Activated naive CD4-positive, alpha-beta T cell treated with anti-CD3 and anti-CD28 coated beads for 36 hours (primary cell): ENCODE measurements at regions not wholly inside any gene's neighbourhood (a gene's known extent, or its start where the extent isn't known, plus 50 kb on each side); places are given as distances from the start of the nearest gene placed in this dataset.
"Not testable (repeated sequence)": the region's sequence is repeated elsewhere in the genome, so short reads cannot be mapped to it uniquely, and the experiment has no call there.

Experiments
- CTCF ChIA-PET: fragments of 350-600 bp; sonication (Branson Sonifier 250); formaldehyde crosslinking; loops from one replicate; lab custom pipeline; 2021; ENCODE audit warnings: antibody characterized with exemption; lab: Charles Lee
- DNase-seq: peaks from one replicate; pipeline ENCODE4 v3.0.0-alpha.2; 2020
- H3K27ac Mint-ChIP-seq: one replicate; pipeline ENCODE4 v1.8.0; 2021; ENCODE audit warnings: mild to moderate bottlenecking, mixed read lengths
- H3K27me3 Mint-ChIP-seq: one replicate; pipeline ENCODE4 v1.8.0; 2021; ENCODE audit warnings: low read depth, mixed read lengths
- H3K36me3 Mint-ChIP-seq: one replicate; pipeline ENCODE4 v1.8.0; 2021; ENCODE audit warnings: low read depth, mixed read lengths
- H3K4me1 Mint-ChIP-seq: one replicate; pipeline ENCODE4 v1.8.0; 2021; ENCODE audit warnings: low read depth, mixed read lengths
- H3K4me3 Mint-ChIP-seq: one replicate; pipeline ENCODE4 v1.8.0; 2021; ENCODE audit warnings: mild to moderate bottlenecking, moderate library complexity, mixed read lengths
- H3K9me3 Mint-ChIP-seq: one replicate; pipeline ENCODE4 v1.8.0; 2021; ENCODE audit warnings: mixed read lengths
- intact Hi-C: fragments of 100-400 bp; cut with micrococcal nuclease; formaldehyde crosslinking; loops from one replicate; pipeline ENCODE4 v1.15.1; 2023

DNA sequence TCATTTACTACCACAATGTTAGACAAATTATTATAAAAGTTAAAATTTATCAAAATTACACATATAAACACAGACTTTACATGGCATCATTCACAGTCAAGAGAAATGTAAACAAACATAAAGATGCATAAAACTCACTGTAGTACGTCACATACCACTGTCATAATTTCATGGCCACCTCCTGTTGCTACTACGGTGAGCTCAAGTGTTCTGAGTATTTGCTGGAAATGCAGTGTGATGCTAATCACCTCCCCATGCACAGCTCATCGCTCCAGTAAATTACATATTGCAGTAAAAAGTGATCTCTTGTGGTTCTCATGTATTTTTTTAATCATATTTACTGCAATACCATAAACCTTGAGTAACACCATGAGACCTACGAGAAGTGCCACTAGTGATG, 247.7 kb upstream of the SFSWAP start:
- CTCF ChIA-PET: no interaction called here
- Mint-ChIP-seq H3K4me3 (no peak overlapping the region), H3K4me1 (no peaks in the 10 kb centered on the region), H3K36me3 (peaks cover 1% of the 10 kb centered on the region), H3K9me3 (no peaks in the 10 kb centered on the region), H3K27ac (no peak overlapping the region), H3K27me3 (peaks cover 4% of the 10 kb centered on the region)
- DNase-seq: no peak
- intact Hi-C loops: no loop called here

GRCh38 chr12:131464081-131464480, 246.8 kb upstream of the SFSWAP start:
- DNase-seq: no peak
- intact Hi-C loops: no loop called here
- CTCF ChIA-PET: no interaction called here
- Mint-ChIP-seq H3K36me3 (peaks cover 1% of the 10 kb centered on the region), H3K27ac (no peak overlapping the region), H3K4me3 (no peak overlapping the region), H3K27me3 (peaks cover 4% of the 10 kb centered on the region), H3K9me3 (no peaks in the 10 kb centered on the region), H3K4me1 (no peaks in the 10 kb centered on the region)

GRCh38 chr12:131466306-131466705, 244.6 kb upstream of the SFSWAP start:
- no peaks in the 10 kb centered on the region for H3K27me3 Mint-ChIP-seq
- no peak for DNase-seq
- no peak overlapping the region for H3K4me3 Mint-ChIP-seq
- no peak overlapping the region for H3K27ac Mint-ChIP-seq
- H3K4me1 Mint-ChIP-seq: no peaks in the 10 kb centered on the region
- intact Hi-C loops: no loop called here
- CTCF ChIA-PET: interaction anchor here (0.6 kb wide), 1 partner anchor 10 kb away, joined by 3 read pairs; no protein-coding TSS in a partner anchor
- H3K9me3 Mint-ChIP-seq: no peaks in the 10 kb centered on the region
- peaks cover 1% of the 10 kb centered on the region for H3K36me3 Mint-ChIP-seq

DNA sequence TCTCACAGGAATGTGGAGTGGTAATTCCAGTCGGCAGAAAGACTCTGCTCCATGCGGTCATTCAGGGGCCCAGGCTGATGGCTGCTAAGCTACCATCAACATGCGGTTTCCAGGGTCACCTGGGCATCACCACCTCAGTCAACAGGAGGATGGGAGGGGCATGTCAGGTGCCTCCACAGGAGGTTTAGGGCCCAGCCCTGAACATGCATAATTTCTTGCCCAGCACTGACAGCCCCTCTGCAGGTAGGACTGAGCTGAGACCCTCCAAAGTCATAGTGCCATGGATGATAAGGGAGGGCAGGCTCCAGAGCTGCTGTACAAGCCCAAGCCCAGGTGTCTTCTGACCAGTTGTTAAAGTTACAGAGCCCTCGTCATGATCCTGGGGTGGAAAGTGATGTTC, 244.0 kb upstream of the SFSWAP start:
- H3K36me3 Mint-ChIP-seq: peaks cover 1% of the 10 kb centered on the region

DNA sequence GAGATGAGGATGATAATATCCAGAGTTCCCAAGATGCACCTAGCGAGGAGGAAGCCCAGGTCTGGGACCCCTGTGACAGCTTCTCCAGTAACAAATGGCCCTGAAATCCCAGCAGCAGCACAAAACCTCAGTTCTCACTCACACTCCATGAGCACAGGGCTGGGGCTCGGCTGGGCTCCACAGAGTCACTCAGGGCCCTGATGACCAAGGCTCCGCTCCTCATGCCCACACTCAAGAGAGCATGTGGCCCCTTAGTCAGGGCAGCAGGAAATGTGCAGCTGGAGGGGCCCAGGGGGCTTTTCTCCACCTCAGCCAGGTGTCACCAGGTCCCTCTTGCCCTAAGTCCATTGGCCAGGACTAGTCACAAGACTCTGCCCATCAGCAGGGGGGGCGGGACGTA, 242.7 kb upstream of the SFSWAP start:
- DNase-seq: no peak
- intact Hi-C loops: no loop called here
- H3K36me3 Mint-ChIP-seq: peaks cover 1% of the 10 kb centered on the region
- no peaks in the 10 kb centered on the region for H3K27me3 Mint-ChIP-seq
- H3K4me1 Mint-ChIP-seq: no peaks in the 10 kb centered on the region
- CTCF ChIA-PET: no interaction called here
- no peak overlapping the region for H3K27ac Mint-ChIP-seq
- H3K4me3 Mint-ChIP-seq: no peak overlapping the region
- no peaks in the 10 kb centered on the region for H3K9me3 Mint-ChIP-seq

More for the DNA sequence above, 244.0 kb upstream of the SFSWAP start:
- H3K27me3 Mint-ChIP-seq: no peaks in the 10 kb centered on the region
- intact Hi-C loops: no loop called here
- no peak for DNase-seq
- no peaks in the 10 kb centered on the region for H3K4me1 Mint-ChIP-seq
- CTCF ChIA-PET: no interaction called here
- H3K9me3 Mint-ChIP-seq: no peaks in the 10 kb centered on the region
- H3K27ac Mint-ChIP-seq: no peak overlapping the region
- no peak overlapping the region for H3K4me3 Mint-ChIP-seq

GRCh38 chr12:131469945-131470344, 240.9 kb upstream of the SFSWAP start:
- DNase-seq, H3K27ac Mint-ChIP-seq, H3K9me3 Mint-ChIP-seq, H3K27me3 Mint-ChIP-seq, H3K36me3 Mint-ChIP-seq, CTCF ChIA-PET, H3K4me1 Mint-ChIP-seq, intact Hi-C loops, H3K4me3 Mint-ChIP-seq: not testable (repeated sequence)

GRCh38 chr12:131471271-131471905, 239.5 kb upstream of the SFSWAP start:
- H3K36me3 Mint-ChIP-seq: peaks cover 1% of the 10 kb centered on the region
- CTCF ChIA-PET: no interaction called here
- no peak overlapping the region for H3K27ac Mint-ChIP-seq
- DNase-seq: no peak
- no peak overlapping the region for H3K4me3 Mint-ChIP-seq
- no peaks in the 10 kb centered on the region for H3K9me3 Mint-ChIP-seq
- H3K4me1 Mint-ChIP-seq: peaks cover 3% of the 10 kb centered on the region
- intact Hi-C loops: no loop called here
- no peaks in the 10 kb centered on the region for H3K27me3 Mint-ChIP-seq

DNA sequence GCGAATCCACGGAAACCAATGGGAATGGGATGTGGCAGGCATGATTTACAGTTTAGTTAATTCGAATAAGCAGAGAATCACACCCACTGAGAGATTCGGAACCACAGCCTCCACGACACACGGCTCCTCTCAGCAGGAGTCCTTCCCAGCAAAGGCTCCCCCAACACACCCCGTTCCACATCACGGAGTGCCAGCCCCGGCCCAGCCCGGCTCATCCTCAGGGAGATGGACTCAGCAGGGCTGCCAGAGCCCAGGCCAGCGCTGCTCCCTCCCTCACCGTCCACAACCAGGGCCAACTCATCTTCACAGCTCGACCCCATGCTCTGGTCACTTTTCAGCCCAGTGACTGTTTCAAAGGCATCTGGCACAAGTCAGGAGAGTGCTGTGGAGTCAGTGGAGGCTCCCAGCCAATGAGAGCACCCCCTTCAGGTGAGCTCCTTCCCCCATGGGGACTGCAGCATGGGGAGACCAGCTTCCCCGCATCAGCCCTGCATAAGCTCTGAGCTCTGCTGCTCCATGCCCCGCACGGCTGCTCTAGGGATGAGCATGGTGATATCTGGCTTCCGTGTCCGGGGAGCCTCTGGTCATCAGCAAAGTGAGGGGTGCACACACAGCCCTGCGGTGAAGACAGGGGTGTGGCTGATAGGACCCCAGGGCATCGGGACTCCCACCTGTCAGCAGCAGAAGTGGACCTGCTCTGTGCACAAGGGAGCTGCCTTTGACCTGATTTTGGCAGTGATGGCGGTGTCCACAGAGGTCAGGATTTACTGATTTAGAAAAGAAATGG, 238.8 kb upstream of the SFSWAP start:
- no peak overlapping the region for H3K4me3 Mint-ChIP-seq
- CTCF ChIA-PET: no interaction called here
- no peaks in the 10 kb centered on the region for H3K9me3 Mint-ChIP-seq
- no peak for DNase-seq
- peaks cover 3% of the 10 kb centered on the region for H3K4me1 Mint-ChIP-seq
- no peak overlapping the region for H3K27ac Mint-ChIP-seq
- intact Hi-C loops: no loop called here
- peaks cover under 1% of the 10 kb centered on the region for H3K36me3 Mint-ChIP-seq
- no peaks in the 10 kb centered on the region for H3K27me3 Mint-ChIP-seq

- Mint-ChIP-seq H3K36me3 (no peaks in the 10 kb centered on the region), H3K4me3 (no peak overlapping the region), H3K27ac (no peak overlapping the region), H3K4me1 (peaks cover 3% of the 10 kb centered on the region), H3K9me3 (no peaks in the 10 kb centered on the region), H3K27me3 (no peaks in the 10 kb centered on the region)
- no peak for DNase-seq
- intact Hi-C loops: no loop called here
- CTCF ChIA-PET: interaction anchor here (0.6 to 1.1 kb wide), 2 partner anchors 19 to 252 kb away, joined by 3 read pairs; no protein-coding TSS in a partner anchor
Observed at GRCh38 chr12:131473261-131473660, 237.6 kb upstream of the SFSWAP start.

- Mint-ChIP-seq H3K4me1 (peaks cover 3% of the 10 kb centered on the region), H3K27ac (no peak overlapping the region), H3K9me3 (no peaks in the 10 kb centered on the region), H3K4me3 (peak overlapping the region; percentile 18), H3K36me3 (no peaks in the 10 kb centered on the region), H3K27me3 (no peaks in the 10 kb centered on the region)
- intact Hi-C loops: no loop called here
- CTCF ChIA-PET: interaction anchor here (0.6 to 1.1 kb wide), 2 partner anchors 20 to 251 kb away, joined by 3 read pairs; no protein-coding TSS in a partner anchor
- DNase-seq: no peak
Observed at GRCh38 chr12:131473741-131474709, 236.9 kb upstream of the SFSWAP start.

- H3K4me1 Mint-ChIP-seq, intact Hi-C loops, H3K27ac Mint-ChIP-seq, H3K9me3 Mint-ChIP-seq, H3K27me3 Mint-ChIP-seq, CTCF ChIA-PET, H3K4me3 Mint-ChIP-seq, H3K36me3 Mint-ChIP-seq: not testable (repeated sequence)
- peak; percentile 17 for DNase-seq
Observed at GRCh38 chr12:131475012-131475411, 235.9 kb upstream of the SFSWAP start.

GRCh38 chr12:131477613-131478012, 233.3 kb upstream of the SFSWAP start:
- Mint-ChIP-seq H3K4me3 (no peak overlapping the region), H3K27me3 (peaks cover 3% of the 10 kb centered on the region), H3K9me3 (no peaks in the 10 kb centered on the region), H3K36me3 (no peaks in the 10 kb centered on the region), H3K27ac (no peak overlapping the region), H3K4me1 (peaks cover 3% of the 10 kb centered on the region)
- DNase-seq: no peak
- intact Hi-C loops: no loop called here
- CTCF ChIA-PET: no interaction called here
